ENCODE measurements at regions not wholly inside any gene's neighbourhood (a gene's known extent, or its start where the extent isn't known, plus 50 kb on each side); places are given as distances from the start of the nearest gene placed in this dataset.

DNA sequence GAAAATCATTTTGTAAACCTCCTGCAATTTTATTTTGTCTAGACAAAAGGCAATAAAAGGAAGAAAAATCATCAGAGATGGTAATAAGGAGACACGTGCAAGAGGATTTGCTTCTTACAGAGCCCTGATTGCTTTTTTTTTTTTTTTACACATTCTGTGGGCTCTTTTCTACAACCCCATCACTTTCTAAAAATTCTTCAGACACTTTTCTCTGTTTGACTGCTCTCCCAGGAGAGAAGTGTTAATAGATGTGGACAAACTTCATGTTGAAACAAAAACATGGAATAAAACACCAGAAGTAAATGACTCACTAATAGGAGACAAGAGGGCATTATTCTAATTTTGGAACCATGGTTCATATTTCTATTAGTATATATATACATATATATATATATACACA, 114.4 kb upstream of the TPRG1 start:
- Histone ChIP-seq H2BK120ac (replicated peaks; ENCODE audit: low read depth, low read length) (no peak overlapping the region), H2BK15ac (ENCODE audit: low read length) (no peak overlapping the region), H2BK5ac (ENCODE audit: low read depth, low read length) (no peak overlapping the region), H3K4me1 (replicated peaks in 1 of 4; ENCODE audit: control insufficient read depth in 3 of 4, insufficient read depth in 4 of 4, low read length in 3 of 4) (0 out of 7 replicates have a peak, but pooled peaks cover 0 to 2% (median 0%) of the 10 kb centered on the region in 4 experiments), H4K20me1 (replicated peaks in 1 of 2; ENCODE audit: control insufficient read depth in 1 of 2, insufficient read depth in 2 of 2, low read length in 2 of 2) (no peaks in the 10 kb centered on the region), H2AFZ (ENCODE audit: low read length) (no peak overlapping the region), H3K27me3 (replicated peaks in 1 of 4; ENCODE audit: control insufficient read depth in 3 of 4, extremely low read depth in 1 of 4, insufficient read depth in 3 of 4, low read length in 3 of 4) (no peaks in the 10 kb centered on the region), H3K18ac (ENCODE audit: extremely low read depth, low read length) (no peak overlapping the region), H3K36me3 (ENCODE audit: control insufficient read depth in 2 of 4, insufficient read depth in 4 of 4, low read length in 3 of 4) (no peaks in the 10 kb centered on the region), H3K14ac (ENCODE audit: insufficient read length) (no peak overlapping the region), H3K4me3 (ENCODE audit: extremely low read depth in 1 of 4, insufficient read depth in 2 of 4, low read depth in 3 of 4, low read length in 4 of 4) (no peak overlapping the region), H4K5ac (ENCODE audit: insufficient read length, low read depth, low read length) (no peak overlapping the region), H3K4ac (replicated peaks; ENCODE audit: insufficient read length, low read depth, low read length) (no peak overlapping the region), H3K9ac (replicated peaks in 1 of 4; ENCODE audit: extremely low read depth in 1 of 4, low read depth in 3 of 4, low read length in 3 of 4) (no peak overlapping the region), H3K79me2 (ENCODE audit: control insufficient read depth in 1 of 2, insufficient read depth in 2 of 2, low read length in 2 of 2) (no peaks in the 10 kb centered on the region), H4K91ac (replicated peaks; ENCODE audit: insufficient read length, low read length) (no peak overlapping the region), H2AK5ac (ENCODE audit: low read depth, low read length) (no peak overlapping the region), H3K79me1 (ENCODE audit: low read depth, low read length) (no peaks in the 10 kb centered on the region), H3K27ac (ENCODE audit: low read depth, low read length) (no peak overlapping the region), H3K4me2 (ENCODE audit: insufficient read depth in 1 of 2, low read depth in 2 of 2, low read length in 2 of 2) (no peak overlapping the region), H2BK12ac (ENCODE audit: low read depth, low read length) (no peak overlapping the region), H4K8ac (ENCODE audit: extremely low read depth, insufficient read depth, low read length) (no peak overlapping the region), H2BK20ac (ENCODE audit: low read length) (no peak overlapping the region), H3K56ac (replicated peaks; ENCODE audit: insufficient read length, low read depth, low read length) (no peak overlapping the region), H3K9me3 (ENCODE audit: insufficient read depth in 2 of 2, low read depth in 1 of 2, low read length in 1 of 2) (no peaks in the 10 kb centered on the region), H3K23ac (ENCODE audit: insufficient read length) (no peak overlapping the region), H3K23me2 (ENCODE audit: low read depth, low read length) (no peaks in the 10 kb centered on the region; the same call in 1 of the 2 replicates)
- no peak for DNase-seq (ENCODE audit: low read depth in 1 of 2, low spot score in 2 of 2)
- 86% methylated on average over 1 of the region's 1 CpG; no CpG with 5 or more reads in 1 of the 2 experiments for WGBS, 2 experiments (ENCODE audit: extremely low coverage in 1 of 2, insufficient coverage in 1 of 2, insufficient read length in 1 of 2, insufficient replicate concordance in 2 of 2, low coverage in 1 of 2, low lambda C conversion rate in 2 of 2, missing lambda C conversion rate in 1 of 2)
- TF ChIP-seq SUZ12 (IDR thresholded peaks at IDR 0.05; ENCODE audit: low read length) (no peak), CREB1 (IDR thresholded peaks at IDR 0.05) (no peak), CTBP2 (IDR thresholded peaks at IDR 0.05; ENCODE audit: borderline replicate concordance, insufficient read depth, insufficient read length, low read length) (no peak)
- POLR2A ChIA-PET (ENCODE audit: partially characterized antibody): no interaction called here
- CTCF ChIA-PET (ENCODE audit: partially characterized antibody): no interaction called here
- FAIRE-seq: no peak
